GM21723 (cell line): ENCODE measurements at regions not wholly inside any gene's neighbourhood (a gene's known extent, or its start where the extent isn't known, plus 50 kb on each side); places are given as distances from the start of the nearest gene placed in this dataset.

Experiments used
- ATAC-seq: cut with Tn5 transposase; IDR thresholded peaks from one replicate; pipeline ENCODE4 v1.9.1; 2021; ENCODE audit warnings: mild to moderate bottlenecking, moderate library complexity; ENCODE audit not compliant: unreplicated experiment

- ATAC-seq = no peak
These were observed 170.9 kb downstream of the SLC6A15 start for GRCh38 chr12:84741692-84742091.

GRCh38 chr12:84741031-84741430 lies 171.6 kb downstream of the SLC6A15 start:
- ATAC-seq = no peak

GRCh38 chr12:84740602-84741001 lies 172.0 kb downstream of the SLC6A15 start:
- no peak for ATAC-seq

GRCh38 chr12:84738481-84738972 lies 174.1 kb downstream of the SLC6A15 start:
- no peak for ATAC-seq

- no peak for ATAC-seq
These were observed 179.7 kb downstream of the SLC6A15 start for GRCh38 chr12:84732828-84733340.

GRCh38 chr12:84730561-84731162 lies 181.9 kb downstream of the SLC6A15 start:
- no peak for ATAC-seq

- no peak for ATAC-seq
These were observed 184.6 kb downstream of the SLC6A15 start for GRCh38 chr12:84727961-84728360.

GRCh38 chr12:84726780-84727179 lies 185.8 kb downstream of the SLC6A15 start:
- ATAC-seq = no peak

GRCh38 chr12:84723988-84724387 lies 188.6 kb downstream of the SLC6A15 start:
- ATAC-seq = no peak

GRCh38 chr12:84719997-84720396 lies 192.6 kb downstream of the SLC6A15 start:
- ATAC-seq = no peak

- no peak for ATAC-seq
These were observed 193.7 kb downstream of the SLC6A15 start for GRCh38 chr12:84718906-84719305.

GRCh38 chr12:84712747-84713146 lies 199.9 kb downstream of the SLC6A15 start:
- ATAC-seq = no peak

GRCh38 chr12:84706374-84706773 lies 206.2 kb downstream of the SLC6A15 start:
- no peak for ATAC-seq

- ATAC-seq = no peak
These were observed 207.7 kb downstream of the SLC6A15 start for GRCh38 chr12:84704856-84705255.

- no peak for ATAC-seq
These were observed 210.6 kb downstream of the SLC6A15 start for GRCh38 chr12:84702001-84702400.

GRCh38 chr12:84701041-84701440 lies 211.6 kb downstream of the SLC6A15 start:
- ATAC-seq = no peak

- no peak for ATAC-seq
These were observed 213.8 kb downstream of the SLC6A15 start for GRCh38 chr12:84698576-84699333.

GRCh38 chr12:84696908-84697540 lies 215.6 kb downstream of the SLC6A15 start:
- ATAC-seq = no peak

GRCh38 chr12:84696281-84696680 lies 216.3 kb downstream of the SLC6A15 start:
- no peak for ATAC-seq

GRCh38 chr12:84694116-84694515 lies 218.5 kb downstream of the SLC6A15 start:
- ATAC-seq = no peak

GRCh38 chr12:84692071-84692470 lies 220.5 kb downstream of the SLC6A15 start:
- ATAC-seq = no peak

- no peak for ATAC-seq
These were observed 221.3 kb downstream of the SLC6A15 start for GRCh38 chr12:84691266-84691665.
